Transverse colon (tissue), 4 donors: ENCODE measurements at regions not wholly inside any gene's neighbourhood (a gene's known extent, or its start where the extent isn't known, plus 50 kb on each side); places are given as distances from the start of the nearest gene placed in this dataset.

ENCODE experiments used
- DNase-seq: peaks from one replicate; pipeline ENCODE4 v3.0.0-alpha.2; 2019
- H3K27ac ChIP-seq, 4 donors: fragments of 200-600 bp; sonication (generic); 2 replicates each; pipeline ENCODE4 v1.5.1; 2016 to 2018; ENCODE audit warnings: inconsistent platforms in 4 of 4
- H3K27me3 ChIP-seq: fragments of 200-600 bp; sonication (generic); 2 replicates; pipeline ENCODE4 v1.5.1; 2017; ENCODE audit warnings: inconsistent platforms
- H3K36me3 ChIP-seq, 4 donors: fragments of 200-600 bp; sonication (generic); 2 replicates each; pipeline ENCODE4 v1.5.1; 2017 to 2019; ENCODE audit warnings: inconsistent platforms in 4 of 4
- H3K4me1 ChIP-seq, 4 donors: fragments of 200-600 bp; sonication (generic); 2 replicates each; pipeline ENCODE4 v1.5.1; 2017 to 2020; ENCODE audit warnings: inconsistent platforms in 4 of 4
- H3K4me3 ChIP-seq, 4 donors: fragments of 200-600 bp; sonication (generic); 1 replicate in 1 of 4; 2 replicates in 3 of 4; pipeline versions ENCODE4 v1.5.1 to v1.6.1; 2017 to 2019; ENCODE audit warnings: inconsistent platforms in 4 of 4
- H3K9me3 ChIP-seq, 2 donors: fragments of 200-600 bp; sonication (generic); 2 replicates each; pipeline ENCODE4 v1.5.1; 2017 to 2019; ENCODE audit warnings: inconsistent platforms in 2 of 2
- CTCF ChIP-seq, 5 experiments: fragments of 200-600 bp in 3 of 5; fragments of 450-650 bp in 2 of 5; sonication (generic) in 3 of 5; IDR thresholded peaks; 1 replicate in 2 of 5; 2 replicates in 3 of 5; pipeline ENCODE4 v1.5.1; 2016 to 2017; ENCODE audit warnings: antibody characterized with exemption in 5 of 5, inconsistent platforms in 3 of 5, mild to moderate bottlenecking in 2 of 5, moderate library complexity in 1 of 5
- EP300 ChIP-seq: sonication (generic); formaldehyde crosslinking; IDR thresholded peaks from one replicate; pipeline ENCODE4 v1.6.1; 2017; ENCODE audit warnings: antibody characterized with exemption, low read depth
- POLR2A ChIP-seq: fragments of 450-650 bp; IDR thresholded peaks from one replicate; pipeline ENCODE4 v1.6.1; 2016; ENCODE audit warnings: antibody characterized with exemption, mild to moderate bottlenecking, moderate library complexity
- POLR2AphosphoS5 ChIP-seq, 3 donors: sonication (generic); formaldehyde crosslinking; IDR thresholded peaks; one replicate each; pipeline ENCODE4 v1.6.1; 2016; ENCODE audit warnings: antibody characterized with exemption in 3 of 3
- WGBS, 2 donors: methylation state at CpG; one replicate each; pipeline ENCODE4 v1.1.5; 2018; ENCODE audit warnings: low coverage in 1 of 2; 5-methylcytosine and 5-hydroxymethylcytosine counted together
- in situ Hi-C, 4 donors: fragments of 200-750 bp; cut with MboI; loops; one replicate each; pipeline versions ENCODE4 v1.15.0 to v1.15.1; 2017; ENCODE audit warnings: low sequenced_read_pairs in 3 of 4, low pct_ligation_motif_present in 1 of 4, low pct_unique_long_range_greater_than_20kb in 1 of 4
- intact Hi-C: fragments of 100-400 bp; cut with DNase I; formaldehyde crosslinking; loops from one replicate; pipeline ENCODE4 v1.15.1; 2023; ENCODE audit warnings: low total_unique reads

GRCh38 chr1:157279138-157279801 lies 141.1 kb upstream of the ETV3 start:
- intact Hi-C loops (no loop called here), in situ Hi-C loops (no loop called here)
- Histone ChIP-seq H3K27me3 (peaks cover 14% of the 10 kb centered on the region), H3K9me3 (no peaks in the 10 kb centered on the region), H3K36me3 (no peaks in the 10 kb centered on the region), H3K4me3 (no peak overlapping the region), H3K4me1 (no peaks in the 10 kb centered on the region), H3K27ac (no peak overlapping the region)
- TF ChIP-seq EP300 (no peak), POLR2A (no peak), POLR2AphosphoS5 (IDR thresholded peaks at IDR 0.05) (no peak), CTCF (IDR thresholded peaks at IDR 0.05) (no peak)
- 58 to 73% methylated on average over 5 to 23 of the region's 23 CpGs for WGBS, 2 donors
- DNase-seq, result no peak

- no peak for DNase-seq
- Histone ChIP-seq H3K36me3 (no peaks in the 10 kb centered on the region), H3K27me3 (peaks cover 14% of the 10 kb centered on the region), H3K4me1 (no peaks in the 10 kb centered on the region), H3K9me3 (no peaks in the 10 kb centered on the region), H3K27ac (no peak overlapping the region), H3K4me3 (no peak overlapping the region)
- intact Hi-C loops, result no loop called here
- 89% methylated on average over 11 to 28 of the region's 28 CpGs for WGBS, 2 donors
- TF ChIP-seq CTCF (IDR thresholded peaks at IDR 0.05), result no peak
- TF ChIP-seq EP300, result no peak
- no peak for TF ChIP-seq POLR2A
- in situ Hi-C loops, result no loop called here
These were observed 140.4 kb upstream of the ETV3 start for GRCh38 chr1:157278383-157279137.

GRCh38 chr1:157277913-157278312 lies 139.7 kb upstream of the ETV3 start:
- in situ Hi-C loops, result no loop called here
- intact Hi-C loops, result no loop called here
- Histone ChIP-seq H3K4me1 (no peaks in the 10 kb centered on the region), H3K27me3 (peaks cover 14% of the 10 kb centered on the region), H3K9me3 (no peaks in the 10 kb centered on the region), H3K27ac (no peak overlapping the region), H3K36me3 (no peaks in the 10 kb centered on the region), H3K4me3 (no peak overlapping the region)
- TF ChIP-seq POLR2A (no peak), EP300 (no peak), POLR2AphosphoS5 (IDR thresholded peaks at IDR 0.05) (no peak), CTCF (IDR thresholded peaks at IDR 0.05) (no peak)
- DNase-seq, result no peak
- whole genome bisulfite sequencing, 2 donors, result 0 to 82% methylated on average over 1 to 3 of the region's 3 CpGs

GRCh38 chr1:157277281-157277680 lies 139.1 kb upstream of the ETV3 start:
- Histone ChIP-seq H3K27me3 (peaks cover 14% of the 10 kb centered on the region), H3K9me3 (no peaks in the 10 kb centered on the region), H3K4me1 (no peaks in the 10 kb centered on the region), H3K4me3 (no peak overlapping the region), H3K27ac (no peak overlapping the region), H3K36me3 (no peaks in the 10 kb centered on the region)
- intact Hi-C loops, result no loop called here
- TF ChIP-seq POLR2AphosphoS5 (IDR thresholded peaks at IDR 0.05), result no peak
- TF ChIP-seq EP300, result no peak
- no peak for TF ChIP-seq CTCF (IDR thresholded peaks at IDR 0.05)
- no peak for TF ChIP-seq POLR2A
- in situ Hi-C loops, result no loop called here
- WGBS, 2 donors, result 93% methylated on average over 10 of the region's 10 CpGs; no CpG with 5 or more reads in 1 of the 2 donors
- DNase-seq, result no peak
